ENCODE measurements at regions not wholly inside any gene's neighbourhood (a gene's known extent, or its start where the extent isn't known, plus 50 kb on each side); places are given as distances from the start of the nearest gene placed in this dataset.
A peak's percentile ranks its signal among the peaks of the same experiment; 100 is the strongest.

GRCh38 chrX:127112726-127113125 lies 293.2 kb downstream of the PRR32 start:
- H3K4me3 ChIP-seq = no peak overlapping the region
- no peaks in the 10 kb centered on the region for H3K4me1 ChIP-seq
- DNase-seq (no peak), ATAC-seq (no peak)
- TF ChIP-seq CTCF (IDR thresholded peaks at IDR 0.05) = no peak
- peaks cover 0 to 2% of the 10 kb centered on the region in 2 donors for H3K9me3 ChIP-seq
- intact Hi-C loops (cut with DNase I) = no loop called here
- no peaks in the 10 kb centered on the region for H3K27me3 ChIP-seq
- H3K36me3 ChIP-seq = no peaks in the 10 kb centered on the region
- H3K27ac ChIP-seq = no peak overlapping the region

- intact Hi-C loops (cut with DNase I) = no loop called here
- no peak for ATAC-seq
- Histone ChIP-seq H3K27me3 (no peaks in the 10 kb centered on the region), H3K4me3 (no peak overlapping the region), H3K36me3 (no peaks in the 10 kb centered on the region), H3K9me3 (no peaks in the 10 kb centered on the region), H3K4me1 (no peaks in the 10 kb centered on the region), H3K27ac (no peak overlapping the region)
- DNase-seq = peak in 1 of 4 donors; percentile 17
- TF ChIP-seq CTCF (IDR thresholded peaks at IDR 0.05) = no peak
These were observed 305.3 kb downstream of the PRR32 start for GRCh38 chrX:127124871-127125270.

GRCh38 chrX:127128282-127128681 lies 308.8 kb downstream of the PRR32 start:
- ATAC-seq (no peak), DNase-seq (peak in 1 of 4 donors; percentile 2)
- H3K36me3 ChIP-seq = no peaks in the 10 kb centered on the region
- no peak overlapping the region for H3K27ac ChIP-seq
- H3K4me1 ChIP-seq = no peaks in the 10 kb centered on the region
- intact Hi-C loops (cut with DNase I) = no loop called here
- H3K4me3 ChIP-seq = no peak overlapping the region
- H3K9me3 ChIP-seq = no peaks in the 10 kb centered on the region
- no peaks in the 10 kb centered on the region for H3K27me3 ChIP-seq
- TF ChIP-seq CTCF (IDR thresholded peaks at IDR 0.05) = no peak

- intact Hi-C loops (cut with DNase I) = no loop called here
- Histone ChIP-seq H3K4me3 (no peak overlapping the region), H3K27me3 (no peaks in the 10 kb centered on the region), H3K36me3 (no peaks in the 10 kb centered on the region), H3K9me3 (no peaks in the 10 kb centered on the region), H3K4me1 (no peaks in the 10 kb centered on the region), H3K27ac (no peak overlapping the region)
- ATAC-seq = peak; percentile 87
- DNase-seq = peak in 1 of 4 donors; percentile 6
- no peak for TF ChIP-seq CTCF (IDR thresholded peaks at IDR 0.05)
These were observed 310.0 kb downstream of the PRR32 start for GRCh38 chrX:127129510-127129909.

GRCh38 chrX:127138218-127138617 lies 318.7 kb downstream of the PRR32 start:
- DNase-seq (no peak), ATAC-seq (no peak)
- no peaks in the 10 kb centered on the region for H3K27me3 ChIP-seq
- no peaks in the 10 kb centered on the region for H3K4me1 ChIP-seq
- no peak overlapping the region for H3K27ac ChIP-seq
- H3K9me3 ChIP-seq = no peaks in the 10 kb centered on the region
- TF ChIP-seq CTCF (IDR thresholded peaks at IDR 0.05) = no peak
- H3K36me3 ChIP-seq = no peaks in the 10 kb centered on the region
- intact Hi-C loops (cut with DNase I) = no loop called here
- no peak overlapping the region for H3K4me3 ChIP-seq
